HG02571 (cell line): ENCODE measurements at regions not wholly inside any gene's neighbourhood (a gene's known extent, or its start where the extent isn't known, plus 50 kb on each side); places are given as distances from the start of the nearest gene placed in this dataset.

Experiments used
- ATAC-seq: cut with Tn5 transposase; IDR thresholded peaks from one replicate; pipeline ENCODE4 v1.9.1; 2021; ENCODE audit warnings: mild to moderate bottlenecking, moderate library complexity; ENCODE audit not compliant: unreplicated experiment

GRCh38 chr18:61225336-61225735 is 107.9 kb upstream of the CDH20 start:
- no peak for ATAC-seq

GRCh38 chr18:61236356-61237057 is 96.7 kb upstream of the CDH20 start:
- no peak for ATAC-seq

- ATAC-seq = no peak
Measured at GRCh38 chr18:61237529-61237928, 95.7 kb upstream of the CDH20 start.

GRCh38 chr18:61239051-61239450 is 94.2 kb upstream of the CDH20 start:
- no peak for ATAC-seq

GRCh38 chr18:61241260-61241853 is 91.9 kb upstream of the CDH20 start:
- ATAC-seq = no peak

GRCh38 chr18:61244632-61245031 is 88.6 kb upstream of the CDH20 start:
- ATAC-seq = no peak

- ATAC-seq = no peak
Measured at GRCh38 chr18:61245276-61245675, 88.0 kb upstream of the CDH20 start.

GRCh38 chr18:61248589-61248988 is 84.6 kb upstream of the CDH20 start:
- ATAC-seq = no peak

- ATAC-seq = no peak
Measured at GRCh38 chr18:61256291-61256690, 76.9 kb upstream of the CDH20 start.

- no peak for ATAC-seq
Measured at GRCh38 chr18:61261870-61262269, 71.4 kb upstream of the CDH20 start.

GRCh38 chr18:61272793-61273192 is 60.4 kb upstream of the CDH20 start:
- no peak for ATAC-seq

- ATAC-seq = no peak
Measured at GRCh38 chr18:61273533-61273932, 59.7 kb upstream of the CDH20 start.

GRCh38 chr18:61274416-61274960 is 58.7 kb upstream of the CDH20 start:
- no peak for ATAC-seq

GRCh38 chr18:61277808-61278207 is 55.4 kb upstream of the CDH20 start:
- ATAC-seq = no peak

- ATAC-seq = no peak
Measured at GRCh38 chr18:61281431-61281830, 51.8 kb upstream of the CDH20 start.

- ATAC-seq = no peak
Measured at GRCh38 chr18:61282926-61283325, 50.3 kb upstream of the CDH20 start.
